Activated CD8-positive, alpha-beta T cell treated with anti-CD3 and anti-CD28 coated beads for 36 hours (primary cell): ENCODE measurements at regions not wholly inside any gene's neighbourhood (a gene's known extent, or its start where the extent isn't known, plus 50 kb on each side); places are given as distances from the start of the nearest gene placed in this dataset.

ENCODE experiments used
- ATAC-seq: fragments of 200-7000 bp; cut with Tn5 transposase; one replicate; pipeline ENCODE4 v1.10.0; 2021; ENCODE audit warnings: mild to moderate bottlenecking, moderate library complexity
- CTCF ChIA-PET: fragments of 350-600 bp; sonication (Branson Sonifier 250); formaldehyde crosslinking; loops from one replicate; lab custom pipeline; 2021; ENCODE audit warnings: antibody characterized with exemption; lab: Charles Lee
- POLR2A ChIA-PET: fragments of 350-600 bp; sonication (Branson Sonifier 250); formaldehyde crosslinking; loops from one replicate; lab custom pipeline; 2021; ENCODE audit warnings: antibody characterized with exemption; lab: Charles Lee
- DNase-seq: peaks from one replicate; pipeline ENCODE4 v3.0.0-alpha.2; 2020
- H3K27ac Mint-ChIP-seq: one replicate; pipeline ENCODE4 v1.8.0; 2021; ENCODE audit warnings: mild to moderate bottlenecking, mixed read lengths
- H3K27me3 Mint-ChIP-seq: one replicate; pipeline ENCODE4 v1.8.0; 2021; ENCODE audit warnings: mixed read lengths
- H3K36me3 Mint-ChIP-seq: one replicate; pipeline ENCODE4 v1.8.0; 2021; ENCODE audit warnings: low read depth, mixed read lengths
- H3K4me1 Mint-ChIP-seq: one replicate; pipeline ENCODE4 v1.8.0; 2021; ENCODE audit warnings: low read depth, mixed read lengths
- H3K4me3 Mint-ChIP-seq: one replicate; pipeline ENCODE4 v1.8.0; 2021; ENCODE audit warnings: mild to moderate bottlenecking, moderate library complexity, mixed read lengths
- H3K9me3 Mint-ChIP-seq: one replicate; pipeline ENCODE4 v1.8.0; 2021; ENCODE audit warnings: mixed read lengths
- intact Hi-C: fragments of 100-400 bp; cut with micrococcal nuclease; formaldehyde crosslinking; loops from one replicate; pipeline ENCODE4 v1.10.0; 2022
- TF ChIP-seq, protein P1 (sequence below): fragments of 200-600 bp; IDR thresholded peaks from one replicate; pipeline ENCODE4 v1.8.0; 2022; ENCODE audit warnings: antibody characterized with exemption, mild to moderate bottlenecking

- intact Hi-C loops = no loop called here
- Mint-ChIP-seq H3K4me3 (no peak overlapping the region), H3K27me3 (no peaks in the 10 kb centered on the region), H3K27ac (no peak overlapping the region), H3K36me3 (no peaks in the 10 kb centered on the region), H3K9me3 (no peaks in the 10 kb centered on the region), H3K4me1 (no peaks in the 10 kb centered on the region)
- ChIA-PET POLR2A (no interaction called here), CTCF (no interaction called here)
- ATAC-seq (no peak), DNase-seq (no peak)
- TF ChIP-seq, protein P1, sequence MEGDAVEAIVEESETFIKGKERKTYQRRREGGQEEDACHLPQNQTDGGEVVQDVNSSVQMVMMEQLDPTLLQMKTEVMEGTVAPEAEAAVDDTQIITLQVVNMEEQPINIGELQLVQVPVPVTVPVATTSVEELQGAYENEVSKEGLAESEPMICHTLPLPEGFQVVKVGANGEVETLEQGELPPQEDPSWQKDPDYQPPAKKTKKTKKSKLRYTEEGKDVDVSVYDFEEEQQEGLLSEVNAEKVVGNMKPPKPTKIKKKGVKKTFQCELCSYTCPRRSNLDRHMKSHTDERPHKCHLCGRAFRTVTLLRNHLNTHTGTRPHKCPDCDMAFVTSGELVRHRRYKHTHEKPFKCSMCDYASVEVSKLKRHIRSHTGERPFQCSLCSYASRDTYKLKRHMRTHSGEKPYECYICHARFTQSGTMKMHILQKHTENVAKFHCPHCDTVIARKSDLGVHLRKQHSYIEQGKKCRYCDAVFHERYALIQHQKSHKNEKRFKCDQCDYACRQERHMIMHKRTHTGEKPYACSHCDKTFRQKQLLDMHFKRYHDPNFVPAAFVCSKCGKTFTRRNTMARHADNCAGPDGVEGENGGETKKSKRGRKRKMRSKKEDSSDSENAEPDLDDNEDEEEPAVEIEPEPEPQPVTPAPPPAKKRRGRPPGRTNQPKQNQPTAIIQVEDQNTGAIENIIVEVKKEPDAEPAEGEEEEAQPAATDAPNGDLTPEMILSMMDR = no peak
Observed at GRCh38 chr19:8893419-8893818, 61.2 kb downstream of the MBD3L1 start.

- no peaks in the 10 kb centered on the region for H3K4me1 Mint-ChIP-seq
- ATAC-seq (no peak), DNase-seq (no peak)
- intact Hi-C loops = no loop called here
- TF ChIP-seq, protein P1 = no peak
- ChIA-PET CTCF (interaction anchor here (1.2 kb wide), 1 partner anchor 114 kb away, joined by 3 read pairs; no protein-coding TSS in a partner anchor), POLR2A (interaction anchor here (0.7 kb wide), 1 partner anchor 11 kb away, joined by 3 read pairs; no protein-coding TSS in a partner anchor)
- no peaks in the 10 kb centered on the region for H3K36me3 Mint-ChIP-seq
- no peaks in the 10 kb centered on the region for H3K27me3 Mint-ChIP-seq
- no peak overlapping the region for H3K27ac Mint-ChIP-seq
- no peak overlapping the region for H3K4me3 Mint-ChIP-seq
- no peaks in the 10 kb centered on the region for H3K9me3 Mint-ChIP-seq
Observed at GRCh38 chr19:8897106-8897505, 64.9 kb downstream of the MBD3L1 start.

- intact Hi-C loops = no loop called here
Observed at GRCh38 chr19:8899356-8899755, 67.2 kb downstream of the MBD3L1 start.

GRCh38 chr19:8900421-8900820 lies 68.2 kb downstream of the MBD3L1 start:
- ChIA-PET CTCF (no interaction called here), POLR2A (no interaction called here)

More at GRCh38 chr19:8899356-8899755, 67.2 kb downstream of the MBD3L1 start:
- no peak overlapping the region for H3K27ac Mint-ChIP-seq
- ATAC-seq (no peak), DNase-seq (no peak)
- ChIA-PET CTCF (no interaction called here), POLR2A (no interaction called here)
- no peaks in the 10 kb centered on the region for H3K36me3 Mint-ChIP-seq
- H3K4me1 Mint-ChIP-seq = no peaks in the 10 kb centered on the region
- H3K9me3 Mint-ChIP-seq = no peaks in the 10 kb centered on the region
- no peaks in the 10 kb centered on the region for H3K27me3 Mint-ChIP-seq
- no peak overlapping the region for H3K4me3 Mint-ChIP-seq
- TF ChIP-seq, protein P1 = no peak

GRCh38 chr19:8902520-8902919 lies 70.3 kb downstream of the MBD3L1 start:
- no peak overlapping the region for H3K4me3 Mint-ChIP-seq
- H3K4me1 Mint-ChIP-seq = no peaks in the 10 kb centered on the region
- H3K9me3 Mint-ChIP-seq = no peaks in the 10 kb centered on the region
- H3K36me3 Mint-ChIP-seq = no peaks in the 10 kb centered on the region
- DNase-seq (no peak), ATAC-seq (no peak)
- no peak overlapping the region for H3K27ac Mint-ChIP-seq
- POLR2A ChIA-PET = no interaction called here
- TF ChIP-seq, protein P1 = no peak
- no peaks in the 10 kb centered on the region for H3K27me3 Mint-ChIP-seq
- CTCF ChIA-PET = no interaction called here
- intact Hi-C loops = no loop called here

More at GRCh38 chr19:8900421-8900820, 68.2 kb downstream of the MBD3L1 start:
- TF ChIP-seq, protein P1 = no peak
- ATAC-seq (no peak), DNase-seq (no peak)
- intact Hi-C loops = no loop called here
- Mint-ChIP-seq H3K27me3 (no peaks in the 10 kb centered on the region), H3K9me3 (no peaks in the 10 kb centered on the region), H3K4me3 (no peak overlapping the region), H3K27ac (no peak overlapping the region), H3K4me1 (no peaks in the 10 kb centered on the region), H3K36me3 (no peaks in the 10 kb centered on the region)
